ENCODE measurements at regions not wholly inside any gene's neighbourhood (a gene's known extent, or its start where the extent isn't known, plus 50 kb on each side); places are given as distances from the start of the nearest gene placed in this dataset.
"Not testable (repeated sequence)": the region's sequence is repeated elsewhere in the genome, so short reads cannot be mapped to it uniquely, and the experiment has no call there.

GRCh38 chr18:51248685-51249084 is 51.2 kb upstream of the MEX3C start:
- no peak for DNase-seq

- no peak for DNase-seq
Measured at GRCh38 chr18:51250006-51250405, 52.5 kb upstream of the MEX3C start.

GRCh38 chr18:51250458-51251024 is 53.1 kb upstream of the MEX3C start:
- no peak for DNase-seq

GRCh38 chr18:51251625-51252024 is 54.1 kb upstream of the MEX3C start:
- no peak for DNase-seq

GRCh38 chr18:51253476-51253875 is 56.0 kb upstream of the MEX3C start:
- no peak for DNase-seq

DNA sequence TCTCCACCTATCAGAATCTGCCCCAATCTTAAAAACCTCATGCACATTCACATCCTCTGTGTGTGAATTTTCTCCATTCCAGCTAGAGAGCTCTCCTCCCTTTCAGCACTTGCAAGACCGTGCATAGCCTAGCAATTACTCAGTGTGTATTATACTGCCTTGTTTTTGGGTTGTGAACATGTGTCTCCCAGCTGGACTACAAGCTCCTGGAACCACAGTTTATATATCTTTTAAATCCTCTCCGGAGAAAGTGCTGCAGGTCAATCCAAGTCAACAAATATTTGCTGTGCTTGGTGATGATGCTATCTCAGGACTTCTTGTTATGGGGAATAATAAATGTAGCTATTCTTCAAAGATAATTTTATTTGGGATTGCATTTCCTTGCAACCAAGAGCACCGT is 58.2 kb upstream of the MEX3C start:
- no peak for DNase-seq

- DNase-seq = no peak
Measured at GRCh38 chr18:51257150-51257549, 59.7 kb upstream of the MEX3C start.

DNA sequence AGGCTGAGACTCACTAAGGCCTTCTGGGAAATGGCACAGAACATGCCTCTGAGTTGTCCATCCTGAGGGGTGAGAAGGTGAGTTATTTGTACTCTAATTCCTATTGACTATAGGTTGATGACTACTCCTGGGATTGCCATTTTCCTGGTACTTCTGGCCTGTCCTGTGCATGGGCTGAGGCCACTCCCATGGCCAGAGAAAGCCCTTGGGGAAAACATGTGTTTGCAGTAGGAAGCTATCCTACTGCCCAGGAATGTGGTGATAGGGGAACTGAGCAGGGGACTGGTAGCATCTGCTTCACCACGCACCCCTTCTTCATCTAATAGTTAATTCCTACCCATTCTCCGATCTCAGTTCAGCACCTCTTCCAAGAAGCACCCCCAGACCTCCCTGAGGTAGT is 62.6 kb upstream of the MEX3C start:
- DNase-seq = no peak

GRCh38 chr18:51266077-51266476 is 68.6 kb upstream of the MEX3C start:
- DNase-seq = not testable (repeated sequence)

GRCh38 chr18:51266773-51267172 is 69.3 kb upstream of the MEX3C start:
- DNase-seq = no peak

DNA sequence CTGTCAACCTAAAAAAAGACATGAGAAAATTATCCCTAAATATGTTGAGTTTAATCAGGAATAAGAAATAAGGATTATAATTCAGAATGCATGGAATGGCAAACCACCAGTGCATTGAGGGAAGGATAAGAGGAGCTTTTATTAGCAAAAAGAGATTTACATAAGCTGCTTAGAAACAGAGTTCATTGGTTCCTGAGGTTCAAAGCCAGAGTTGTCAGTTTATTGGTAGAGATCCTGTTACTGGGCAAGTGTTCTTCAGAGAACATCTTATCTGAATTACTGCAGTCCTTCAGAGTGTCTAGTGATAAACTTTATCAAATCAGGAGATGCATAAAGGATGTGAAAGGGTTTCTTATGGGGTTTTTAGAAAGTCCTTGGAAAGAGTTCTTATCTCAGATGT is 76.0 kb upstream of the MEX3C start:
- no peak for DNase-seq

- no peak for DNase-seq
Measured at GRCh38 chr18:51275712-51276476, 78.4 kb upstream of the MEX3C start.

DNA sequence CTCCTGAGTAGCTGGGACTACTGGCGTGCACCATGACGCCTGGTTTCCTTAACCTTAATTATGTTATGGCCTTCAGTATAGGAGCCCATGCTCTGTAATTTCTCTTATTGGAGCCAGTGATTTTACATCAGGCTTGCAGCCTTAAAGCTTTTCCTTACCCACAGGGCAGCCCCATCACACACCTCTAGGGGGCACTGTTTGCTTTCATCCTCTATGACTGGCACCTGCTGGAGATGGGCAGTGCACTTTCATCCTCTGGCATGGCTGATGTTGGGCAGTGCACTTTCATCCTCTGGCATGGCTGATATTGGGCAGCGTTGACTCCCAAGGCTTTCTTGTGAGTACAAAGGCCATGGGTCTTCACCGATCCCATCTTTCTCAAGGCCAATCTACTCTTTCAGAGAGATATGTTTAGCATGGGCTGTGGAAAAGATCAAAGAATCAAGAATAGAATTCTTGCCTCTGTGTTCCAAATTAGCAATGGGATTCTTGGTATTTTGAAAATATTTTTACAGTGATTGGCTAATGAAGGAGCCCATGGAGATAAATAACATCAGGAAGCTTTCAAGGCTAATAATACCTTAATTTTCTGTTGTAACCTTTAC is 80.7 kb upstream of the MEX3C start:
- DNase-seq = peak; percentile 9

DNA sequence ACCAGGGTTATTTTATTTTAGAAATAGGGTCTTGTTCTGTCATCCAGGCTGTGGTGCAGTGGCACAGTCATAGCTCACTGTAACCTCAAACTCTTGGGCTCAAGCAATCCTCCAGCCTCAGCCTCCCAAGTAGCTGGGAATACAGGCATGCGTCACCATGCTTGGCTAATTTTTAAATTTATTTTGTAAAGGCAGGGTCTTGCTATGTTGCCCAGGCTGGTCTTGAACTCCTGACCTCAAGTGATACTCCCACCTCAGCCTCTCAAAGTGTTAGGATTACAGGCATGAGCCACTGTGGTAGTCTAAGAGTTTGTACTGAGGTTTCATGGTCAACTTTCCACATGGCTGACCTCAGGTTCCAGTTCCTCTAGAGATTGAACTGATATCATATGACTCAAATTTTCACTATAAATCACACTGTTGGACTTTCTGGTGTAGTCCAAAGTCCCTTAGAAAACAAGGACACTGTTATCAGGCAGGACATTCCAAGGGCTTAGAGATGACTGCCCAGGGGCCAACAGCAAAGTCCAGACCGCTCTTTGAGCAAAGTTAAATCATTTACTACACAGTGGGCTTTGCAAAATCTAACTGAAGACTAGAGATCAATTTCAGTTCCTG is 82.0 kb upstream of the MEX3C start:
- no peak for DNase-seq

DNA sequence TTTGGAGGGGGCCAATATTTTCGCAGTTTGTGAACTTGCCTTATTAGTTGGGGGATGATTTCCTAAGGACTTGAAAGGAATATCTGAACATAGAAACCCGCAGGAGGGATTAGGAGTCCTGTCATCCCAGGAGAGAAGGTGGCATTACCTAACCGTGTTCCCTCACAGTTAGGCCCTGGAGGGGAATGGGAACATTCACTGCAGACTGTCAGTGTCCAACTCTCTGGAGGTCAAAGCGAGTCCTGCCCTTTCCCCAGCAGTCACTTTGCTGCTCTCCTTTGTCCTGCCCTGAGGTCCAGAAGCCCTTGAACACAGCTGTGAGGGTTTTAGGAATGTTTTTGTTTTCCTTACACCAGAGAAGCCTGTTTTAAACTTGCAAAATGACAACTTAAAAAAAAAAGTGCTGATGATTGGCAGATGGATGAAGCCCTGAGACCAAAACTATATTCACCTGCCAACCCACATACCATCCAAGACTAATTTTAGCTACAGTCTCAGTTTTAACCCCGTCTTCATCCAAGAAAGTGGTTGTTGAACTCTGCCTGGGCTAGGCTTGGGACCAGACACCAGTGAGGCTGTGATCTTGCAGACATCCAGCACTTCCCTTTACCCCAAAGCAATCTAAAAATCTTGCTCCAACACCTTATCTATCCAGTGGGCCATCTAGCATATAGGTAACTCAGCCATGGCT is 90.5 kb upstream of the MEX3C start:
- no peak for DNase-seq

DNA sequence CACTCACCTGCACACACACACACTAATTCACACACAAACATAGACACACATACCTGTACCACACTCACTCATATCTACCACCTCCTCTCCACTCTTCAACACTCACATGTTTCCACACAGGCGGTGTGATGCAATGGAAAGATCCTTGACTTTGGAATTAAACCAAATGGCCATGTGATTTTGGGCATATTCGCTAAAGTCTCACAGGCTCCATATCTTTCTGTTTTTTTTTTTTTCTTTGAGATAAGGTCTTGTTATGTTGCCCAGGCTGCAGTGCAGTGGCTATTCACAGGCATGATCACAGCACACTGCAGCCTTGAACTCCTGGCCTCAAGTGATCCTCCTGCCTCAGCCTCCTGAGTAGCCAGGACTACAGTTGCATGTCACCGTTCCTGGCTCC is 91.1 kb upstream of the MEX3C start:
- DNase-seq = no peak

DNA sequence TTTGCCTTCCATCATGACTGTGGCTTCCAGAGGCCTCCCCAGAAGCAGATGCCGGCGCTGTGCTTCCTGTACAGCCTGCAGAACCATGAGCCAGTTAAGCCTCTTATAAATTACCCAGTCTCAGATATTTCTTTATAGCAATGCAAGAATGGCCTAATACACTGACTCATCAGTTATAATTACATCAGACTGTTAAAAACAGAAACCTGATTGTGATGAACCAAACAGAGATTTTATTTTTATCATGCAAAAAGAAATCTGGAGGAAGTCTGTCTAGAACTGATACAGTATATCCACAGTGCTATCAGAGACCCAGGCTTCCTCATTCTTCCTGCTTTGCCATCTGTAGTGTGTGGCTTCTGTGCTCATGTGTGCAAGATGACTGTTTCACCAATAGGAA is 93.4 kb upstream of the MEX3C start:
- no peak for DNase-seq

GRCh38 chr18:51300912-51301311 is 103.4 kb upstream of the MEX3C start:
- DNase-seq = no peak

DNA sequence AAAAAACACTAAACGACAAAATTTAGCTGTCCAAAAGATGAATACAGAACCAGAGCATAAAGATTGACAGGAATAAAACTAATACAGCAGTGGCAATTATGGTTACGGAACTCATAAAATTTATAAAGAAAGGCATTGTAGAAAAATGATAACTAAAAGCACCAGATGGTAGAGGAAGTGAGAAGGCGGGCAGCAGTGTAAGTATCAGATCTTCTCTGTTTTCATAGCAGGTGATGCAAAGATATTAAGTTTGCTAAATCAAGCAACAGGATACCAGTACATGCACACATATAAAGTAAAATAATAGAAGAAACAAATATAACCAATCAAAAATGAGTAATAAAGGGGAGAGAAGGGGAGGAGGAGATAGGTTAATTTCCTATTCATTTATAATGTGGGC is 103.9 kb upstream of the MEX3C start:
- DNase-seq = no peak

DNA sequence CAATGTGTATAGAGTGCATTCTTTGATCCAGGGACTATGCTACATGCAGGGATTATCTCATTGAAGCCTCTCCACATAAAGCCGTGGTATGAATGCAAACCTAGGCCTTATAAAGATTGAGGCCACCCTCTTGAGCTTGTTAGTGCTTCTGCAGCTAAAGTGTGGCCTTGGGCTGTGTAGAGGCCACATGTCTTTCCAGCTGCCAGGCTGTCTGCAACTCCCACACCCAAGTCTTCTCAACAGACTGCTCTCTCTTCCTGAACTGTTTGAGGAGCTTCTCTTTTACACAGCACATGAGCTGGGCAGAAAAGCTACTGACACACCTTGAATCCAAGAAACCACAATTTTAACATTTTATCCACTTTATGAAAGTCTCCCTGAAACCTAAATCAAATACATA is 119.2 kb upstream of the MEX3C start:
- no peak for DNase-seq

DNA sequence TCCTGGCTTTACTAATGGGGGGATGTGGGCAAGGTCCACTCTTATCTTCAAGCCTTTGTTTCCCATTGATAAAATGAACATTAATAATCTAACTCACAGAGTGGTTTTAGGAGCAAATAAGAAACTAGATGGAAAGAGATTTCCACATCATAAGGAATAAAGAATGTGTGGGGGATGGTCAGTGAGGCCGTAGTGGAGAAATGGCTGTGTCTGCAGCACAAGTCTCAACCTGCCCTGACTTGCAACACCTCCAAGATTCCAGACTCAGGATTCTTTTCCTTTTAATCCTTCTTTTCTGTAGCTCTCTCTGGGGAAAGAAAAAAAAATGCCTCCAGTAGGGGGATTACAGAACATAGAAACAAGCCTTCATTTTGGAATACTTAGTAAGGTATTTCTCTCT is 124.2 kb upstream of the MEX3C start:
- no peak for DNase-seq

- DNase-seq = no peak
Measured at GRCh38 chr18:51323961-51324360, 126.5 kb upstream of the MEX3C start.

- DNase-seq = no peak
Measured at GRCh38 chr18:51330148-51330547, 132.7 kb upstream of the MEX3C start.

DNA sequence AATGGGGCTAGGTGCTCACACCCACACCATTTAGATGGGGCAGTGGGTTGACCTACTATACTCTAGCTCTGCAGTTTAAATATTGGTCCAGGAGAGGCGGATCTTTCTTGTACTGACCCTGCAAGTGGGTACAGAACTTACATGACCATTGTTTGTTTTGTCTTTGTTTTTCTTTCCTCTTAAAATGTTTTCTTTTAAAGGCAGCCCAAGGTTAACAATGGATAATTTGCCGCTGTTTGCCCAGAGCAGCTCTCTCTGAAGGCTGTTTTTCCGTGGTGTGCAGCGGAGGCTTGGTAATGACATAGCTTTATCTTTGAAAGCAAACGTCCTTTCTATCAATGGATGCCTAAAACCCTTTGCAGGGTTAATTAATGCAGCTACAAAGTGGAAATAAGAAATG is 133.3 kb upstream of the MEX3C start:
- no peak for DNase-seq

Data from CD4-positive, alpha-beta T cell treated with Interleukin-17A for 4 hours (primary cell).